ENCODE measurements at regions not wholly inside any gene's neighbourhood (a gene's known extent, or its start where the extent isn't known, plus 50 kb on each side); places are given as distances from the start of the nearest gene placed in this dataset.
"Not testable (repeated sequence)": the region's sequence is repeated elsewhere in the genome, so short reads cannot be mapped to it uniquely, and the experiment has no call there.

- DNase-seq: no peak
- Histone ChIP-seq H3K4me3 (no peak overlapping the region), H3K36me3 (no peaks in the 10 kb centered on the region), H3K27ac (peak overlapping the region; percentile 63 to 76), H3K4me1 (peaks cover 5 to 63% (median 44%) of the 10 kb centered on the region in 4 donors), H3K27me3 (no peaks in the 10 kb centered on the region), H3K9me3 (no peaks in the 10 kb centered on the region)
- TF ChIP-seq CTCF (IDR thresholded peaks at IDR 0.05): no peak
- intact Hi-C loops (cut with DNase I; ENCODE audit: low total_unique reads): no loop called here
These were observed 171.6 kb upstream of the TSC22D2 start for GRCh38 chr3:150236316-150237082.

- DNase-seq: no peak
- no peak for TF ChIP-seq CTCF (IDR thresholded peaks at IDR 0.05)
- H3K27me3 ChIP-seq: no peaks in the 10 kb centered on the region
- no peaks in the 10 kb centered on the region for H3K36me3 ChIP-seq
- no peaks in the 10 kb centered on the region for H3K9me3 ChIP-seq
- H3K4me1 ChIP-seq: peaks cover 5 to 63% (median 44%) of the 10 kb centered on the region in 4 donors
- intact Hi-C loops (cut with DNase I; ENCODE audit: low total_unique reads): no loop called here
- peak overlapping the region; percentile 63 to 76 for H3K27ac ChIP-seq
- H3K4me3 ChIP-seq: no peak overlapping the region
These were observed 172.3 kb upstream of the TSC22D2 start for GRCh38 chr3:150235799-150236198.

- Histone ChIP-seq H3K27ac (peak overlapping the region; percentile 25 to 26), H3K9me3 (no peaks in the 10 kb centered on the region), H3K27me3 (no peaks in the 10 kb centered on the region), H3K4me3 (no peak overlapping the region), H3K36me3 (no peaks in the 10 kb centered on the region), H3K4me1 (peaks cover 5 to 46% (median 33%) of the 10 kb centered on the region in 4 donors)
- DNase-seq: no peak
- intact Hi-C loops (cut with DNase I; ENCODE audit: low total_unique reads): no loop called here
- no peak for TF ChIP-seq CTCF (IDR thresholded peaks at IDR 0.05)
These were observed 175.1 kb upstream of the TSC22D2 start for GRCh38 chr3:150232992-150233451.

- Histone ChIP-seq H3K27ac (no peak overlapping the region), H3K36me3 (no peaks in the 10 kb centered on the region), H3K9me3 (no peaks in the 10 kb centered on the region), H3K4me1 (peaks cover 0 to 16% (median 9%) of the 10 kb centered on the region in 4 donors), H3K27me3 (no peaks in the 10 kb centered on the region), H3K4me3 (no peak overlapping the region)
- intact Hi-C loops (cut with DNase I; ENCODE audit: low total_unique reads): no loop called here
- TF ChIP-seq CTCF (IDR thresholded peaks at IDR 0.05): no peak
- DNase-seq: no peak
These were observed 178.1 kb upstream of the TSC22D2 start for GRCh38 chr3:150230037-150230436.

- intact Hi-C loops (cut with DNase I; ENCODE audit: low total_unique reads): loop anchor here (5.0 kb wide), 2 partner anchors 184 to 269 kb away; no protein-coding TSS in a partner anchor
- H3K4me3 ChIP-seq, H3K27me3 ChIP-seq, H3K36me3 ChIP-seq, DNase-seq, H3K27ac ChIP-seq, H3K4me1 ChIP-seq, H3K9me3 ChIP-seq: not testable (repeated sequence)
These were observed 179.5 kb upstream of the TSC22D2 start for GRCh38 chr3:150228626-150229025.

- DNase-seq: peak in 1 of 2 donors; percentile 46
- Histone ChIP-seq H3K27ac (no peak overlapping the region), H3K9me3 (no peaks in the 10 kb centered on the region), H3K27me3 (no peaks in the 10 kb centered on the region), H3K4me1 (peaks cover 0 to 1% (median under 1%) of the 10 kb centered on the region in 4 donors), H3K4me3 (no peak overlapping the region), H3K36me3 (no peaks in the 10 kb centered on the region)
- peak; percentile 56 to 62 for TF ChIP-seq CTCF (IDR thresholded peaks at IDR 0.05)
- intact Hi-C loops (cut with DNase I; ENCODE audit: low total_unique reads): loop anchor here (5.0 kb wide), 2 partner anchors 184 to 269 kb away; no protein-coding TSS in a partner anchor
These were observed 180.3 kb upstream of the TSC22D2 start for GRCh38 chr3:150227839-150228238.
